OCI-LY3 (cell line): ENCODE measurements at regions not wholly inside any gene's neighbourhood (a gene's known extent, or its start where the extent isn't known, plus 50 kb on each side); places are given as distances from the start of the nearest gene placed in this dataset.

ENCODE experiments used
- EZH2phosphoT487 ChIP-seq: fragments of 200-600 bp; shearing (Covaris generic); IDR thresholded peaks from 2 replicates; pipeline ENCODE4 v1.6.1; 2018; ENCODE audit warnings: antibody characterized with exemption, mixed run types, low read depth
- TF ChIP-seq, protein P1 (sequence below): fragments of 200-600, 300-600 bp; sonication (generic); IDR thresholded peaks from 2 replicates; pipeline ENCODE4 v1.5.1; 2014; ENCODE audit warnings: antibody characterized with exemption, low read length, low read depth

- TF ChIP-seq, protein P1, sequence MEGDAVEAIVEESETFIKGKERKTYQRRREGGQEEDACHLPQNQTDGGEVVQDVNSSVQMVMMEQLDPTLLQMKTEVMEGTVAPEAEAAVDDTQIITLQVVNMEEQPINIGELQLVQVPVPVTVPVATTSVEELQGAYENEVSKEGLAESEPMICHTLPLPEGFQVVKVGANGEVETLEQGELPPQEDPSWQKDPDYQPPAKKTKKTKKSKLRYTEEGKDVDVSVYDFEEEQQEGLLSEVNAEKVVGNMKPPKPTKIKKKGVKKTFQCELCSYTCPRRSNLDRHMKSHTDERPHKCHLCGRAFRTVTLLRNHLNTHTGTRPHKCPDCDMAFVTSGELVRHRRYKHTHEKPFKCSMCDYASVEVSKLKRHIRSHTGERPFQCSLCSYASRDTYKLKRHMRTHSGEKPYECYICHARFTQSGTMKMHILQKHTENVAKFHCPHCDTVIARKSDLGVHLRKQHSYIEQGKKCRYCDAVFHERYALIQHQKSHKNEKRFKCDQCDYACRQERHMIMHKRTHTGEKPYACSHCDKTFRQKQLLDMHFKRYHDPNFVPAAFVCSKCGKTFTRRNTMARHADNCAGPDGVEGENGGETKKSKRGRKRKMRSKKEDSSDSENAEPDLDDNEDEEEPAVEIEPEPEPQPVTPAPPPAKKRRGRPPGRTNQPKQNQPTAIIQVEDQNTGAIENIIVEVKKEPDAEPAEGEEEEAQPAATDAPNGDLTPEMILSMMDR, result no peak
- TF ChIP-seq EZH2phosphoT487, result no peak
Observed at GRCh38 chr10:107626862-107627261, 462.4 kb upstream of the SORCS1 start.
